NCI-H446 treated with DMSO at 0.1 percent for 48 hours (cell line): ENCODE measurements at regions not wholly inside any gene's neighbourhood (a gene's known extent, or its start where the extent isn't known, plus 50 kb on each side); places are given as distances from the start of the nearest gene placed in this dataset.

Source experiments
- DNase-seq: peaks from one replicate; lab custom pipeline; 2025; lab: John Stamatoyannopoulos, UW

DNA sequence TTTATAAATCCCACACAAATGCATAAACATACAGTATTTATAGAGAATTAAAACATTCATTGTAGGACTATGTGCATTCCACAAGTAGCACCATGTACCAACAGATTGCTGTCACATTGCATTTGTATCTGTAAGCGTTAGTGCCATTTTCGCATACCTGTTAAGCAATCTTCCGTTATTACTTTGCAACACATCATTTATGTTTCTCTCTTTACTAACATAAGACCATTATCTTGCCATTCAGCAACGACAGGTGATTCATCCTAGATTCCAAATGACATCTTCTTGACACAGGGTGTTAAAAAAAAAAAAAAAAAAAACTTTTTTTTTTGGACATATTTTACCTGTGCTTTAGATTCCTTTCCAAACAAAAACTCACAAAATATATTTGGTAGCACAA, 511.8 kb downstream of the ELAVL2 start:
- no peak for DNase-seq

DNA sequence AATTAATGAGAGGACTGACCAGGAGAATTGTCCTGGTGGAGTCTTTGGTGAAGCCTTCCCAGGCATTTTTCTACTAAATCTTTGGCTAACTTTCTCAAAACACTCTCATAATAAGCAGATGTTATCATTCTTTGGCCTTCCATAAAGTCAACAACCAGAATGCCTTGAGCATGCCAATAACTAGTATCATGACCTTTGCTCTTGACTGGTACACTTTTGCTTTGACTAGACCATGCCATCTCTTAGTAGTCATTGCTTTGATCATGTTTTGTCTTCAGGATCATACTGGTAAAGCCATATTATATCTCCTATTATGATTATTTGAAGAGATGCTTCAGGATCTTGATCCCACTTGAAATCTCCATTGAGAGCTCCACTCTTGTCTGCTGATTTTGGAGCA, 506.9 kb downstream of the ELAVL2 start:
- no peak for DNase-seq

- no peak for DNase-seq
Measured at GRCh38 chr9:23321049-23321448, 505.0 kb downstream of the ELAVL2 start.

- DNase-seq: no peak
Measured at GRCh38 chr9:23322392-23322791, 503.6 kb downstream of the ELAVL2 start.

DNA sequence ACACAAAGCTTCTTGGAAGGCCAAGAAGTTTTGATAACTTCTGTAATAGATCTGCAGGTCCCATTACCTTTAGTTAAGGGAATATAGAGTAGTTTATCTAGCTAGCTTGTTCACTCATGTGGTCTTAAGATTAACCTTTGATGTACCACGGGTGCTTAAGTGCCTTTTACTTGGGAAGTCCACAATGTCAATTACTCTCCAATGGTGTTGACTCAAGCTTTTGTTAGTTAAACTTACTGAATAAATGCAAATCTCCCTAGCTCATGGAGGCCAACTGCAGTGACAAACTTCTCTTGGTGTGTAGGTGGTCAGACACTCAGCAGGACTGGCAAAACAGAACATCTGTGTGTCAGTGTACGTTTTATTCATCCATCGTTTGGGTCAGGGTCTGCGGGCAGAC, 501.5 kb downstream of the ELAVL2 start:
- no peak for DNase-seq

- no peak for DNase-seq
Measured at GRCh38 chr9:23326597-23326996, 499.4 kb downstream of the ELAVL2 start.

DNA sequence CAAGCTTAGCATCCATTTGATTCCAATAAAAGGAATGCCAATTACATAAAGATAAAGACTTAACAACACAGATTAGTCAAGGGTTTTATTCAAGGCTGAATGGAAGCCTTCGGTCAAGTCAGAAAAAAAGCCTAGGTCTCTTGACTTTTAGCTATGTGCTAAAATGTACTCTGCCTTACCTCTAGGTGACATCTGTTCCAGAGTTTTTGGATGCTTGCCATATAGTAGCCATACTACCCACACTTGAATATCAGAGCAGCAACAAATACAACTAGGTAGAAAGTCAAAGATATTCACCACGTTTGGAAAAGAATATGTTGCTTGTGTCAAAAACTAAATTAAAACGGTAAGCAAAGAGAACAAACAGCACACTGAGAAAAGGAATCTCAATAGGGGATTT, 484.7 kb downstream of the ELAVL2 start:
- DNase-seq: peak; percentile 19

- peak; percentile 39 for DNase-seq
Measured at GRCh38 chr9:23342291-23342690, 483.7 kb downstream of the ELAVL2 start.

DNA sequence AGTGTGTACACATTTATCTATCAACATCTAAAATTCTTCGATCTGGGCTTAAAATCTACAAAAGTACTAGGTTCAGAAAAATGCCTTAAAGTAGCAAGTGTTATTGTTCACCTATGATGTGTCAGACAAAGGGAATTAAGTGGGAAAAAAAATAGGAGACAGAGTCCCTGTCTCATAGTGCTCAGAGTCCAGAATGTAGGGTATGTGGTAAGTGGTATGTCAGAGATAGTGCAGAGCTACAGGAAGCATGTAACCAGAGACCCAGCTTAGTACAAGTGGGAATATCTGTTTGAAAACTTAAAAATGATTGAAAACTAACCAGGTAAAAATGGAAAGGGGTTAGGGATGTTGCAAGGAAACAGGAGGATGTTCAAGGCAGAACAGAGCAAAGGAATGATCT, 482.8 kb downstream of the ELAVL2 start:
- DNase-seq: no peak

DNA sequence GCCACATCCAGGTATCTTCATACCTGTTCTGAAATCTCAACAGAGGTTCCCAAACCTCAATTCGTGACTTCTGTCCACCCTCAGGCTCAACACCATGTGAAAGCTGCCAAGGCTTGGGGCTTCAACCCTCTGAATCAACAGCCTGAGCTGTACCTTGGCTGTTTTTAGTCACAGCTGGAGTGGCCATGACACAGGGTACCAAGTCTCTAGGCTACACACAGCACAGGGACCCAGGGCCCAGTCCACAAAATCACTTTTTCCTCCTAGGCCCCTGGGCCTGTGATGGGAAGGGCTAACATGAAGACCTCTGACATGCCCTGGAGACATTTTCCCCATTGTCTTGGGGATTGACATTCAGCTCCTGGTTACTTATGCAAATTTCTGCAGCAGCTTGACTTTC, 464.9 kb downstream of the ELAVL2 start:
- DNase-seq: no peak

DNA sequence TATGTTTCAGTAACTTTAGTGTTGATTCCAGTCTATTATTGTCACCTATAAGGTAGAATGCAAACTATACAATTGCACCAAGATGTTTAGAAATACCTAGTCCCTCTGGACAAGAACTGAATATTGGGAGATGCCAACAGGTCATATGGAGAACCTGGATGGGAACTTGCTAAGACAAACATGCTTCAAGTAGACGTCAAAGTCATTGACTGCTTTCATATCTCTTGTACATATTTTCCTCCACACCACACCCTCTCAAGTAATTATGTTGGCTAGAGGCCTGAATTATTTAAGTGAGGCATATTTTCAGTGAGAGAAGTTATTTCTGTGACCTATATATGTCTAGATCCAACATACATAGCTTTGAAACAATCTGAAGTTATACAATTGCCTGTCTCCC, 453.3 kb downstream of the ELAVL2 start:
- no peak for DNase-seq

GRCh38 chr9:23375511-23375910, 450.5 kb downstream of the ELAVL2 start:
- no peak for DNase-seq

DNA sequence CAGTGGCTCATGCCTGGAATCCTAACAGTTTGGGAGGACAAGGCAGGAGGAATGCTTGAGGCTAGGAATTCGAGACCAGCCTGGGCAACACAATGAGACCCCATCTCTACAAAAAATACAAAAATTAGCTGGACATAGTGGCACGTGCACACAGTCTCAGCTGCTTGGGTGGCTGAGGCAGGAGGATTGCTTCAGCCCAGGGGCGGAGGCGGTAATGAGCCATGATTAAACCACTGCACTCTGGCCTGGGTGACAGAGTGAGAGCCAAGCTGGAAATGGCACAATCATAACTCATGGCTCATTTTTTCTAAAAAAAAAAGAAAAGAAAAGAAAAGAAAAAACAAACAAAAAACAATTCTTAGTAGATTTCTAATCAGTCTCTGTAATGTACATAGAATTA, 446.2 kb downstream of the ELAVL2 start:
- no peak for DNase-seq

GRCh38 chr9:23380821-23381220, 445.2 kb downstream of the ELAVL2 start:
- DNase-seq: no peak

GRCh38 chr9:23382418-23382817, 443.6 kb downstream of the ELAVL2 start:
- DNase-seq: no peak

GRCh38 chr9:23394189-23394588, 431.9 kb downstream of the ELAVL2 start:
- no peak for DNase-seq

DNA sequence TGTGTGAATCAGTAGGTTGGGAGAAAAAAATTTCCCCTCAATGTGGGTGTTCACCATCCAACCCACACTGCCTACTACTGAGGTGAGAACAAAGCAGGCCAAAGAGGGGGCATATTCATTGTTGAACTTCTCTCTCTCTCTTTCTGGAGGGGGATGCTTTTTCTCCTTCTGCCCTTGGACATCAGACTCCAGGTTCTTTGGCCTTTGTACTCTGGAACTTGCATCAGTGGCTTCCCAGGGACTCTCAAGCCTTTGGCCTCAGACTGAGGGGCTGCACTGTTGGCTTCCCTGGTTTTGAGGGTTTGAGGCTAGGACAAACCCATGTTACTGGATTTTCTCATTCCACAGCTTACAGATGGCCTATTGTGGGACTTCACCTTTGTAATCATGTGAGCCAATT, 417.2 kb downstream of the ELAVL2 start:
- no peak for DNase-seq

DNA sequence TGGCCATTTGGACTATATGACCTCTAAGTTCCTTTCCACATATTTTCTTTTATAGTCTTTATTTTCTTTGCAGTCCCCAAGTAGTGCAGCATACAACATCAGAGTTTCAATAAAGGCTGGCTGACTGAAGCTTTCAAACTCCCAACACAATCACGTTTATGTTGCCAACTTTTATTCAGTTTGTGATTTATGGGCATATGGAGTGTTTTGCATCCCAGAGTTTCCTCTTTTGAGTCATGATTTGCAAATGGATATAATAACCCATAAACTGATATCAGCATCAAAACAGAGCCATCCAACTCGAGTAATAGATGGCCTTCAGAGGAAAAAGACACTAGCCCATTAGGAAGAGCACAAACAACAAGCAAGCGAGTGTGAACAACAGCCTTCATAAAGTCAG, 414.0 kb downstream of the ELAVL2 start:
- peak; percentile 91 for DNase-seq

DNA sequence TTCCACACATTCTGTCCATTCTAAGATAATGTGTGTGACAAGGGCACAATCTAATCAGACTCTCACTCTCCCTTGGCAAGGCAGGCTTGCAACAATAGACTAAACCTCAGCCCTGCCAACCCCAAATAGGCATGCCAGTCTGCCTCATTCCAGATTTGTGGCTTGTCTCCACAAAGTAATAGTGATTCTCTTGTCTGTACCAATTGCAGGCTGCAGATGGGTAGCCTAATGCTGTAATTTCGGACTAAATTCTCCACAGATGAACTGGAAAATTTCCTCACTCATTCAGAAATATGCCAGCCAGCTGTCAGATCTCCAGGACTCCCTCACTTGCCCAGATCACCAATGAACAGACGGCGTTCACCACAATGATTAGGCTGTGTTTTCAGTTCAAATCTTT, 413.6 kb downstream of the ELAVL2 start:
- peak; percentile 99 for DNase-seq

GRCh38 chr9:23413541-23413940, 412.5 kb downstream of the ELAVL2 start:
- peak; percentile 71 for DNase-seq

DNA sequence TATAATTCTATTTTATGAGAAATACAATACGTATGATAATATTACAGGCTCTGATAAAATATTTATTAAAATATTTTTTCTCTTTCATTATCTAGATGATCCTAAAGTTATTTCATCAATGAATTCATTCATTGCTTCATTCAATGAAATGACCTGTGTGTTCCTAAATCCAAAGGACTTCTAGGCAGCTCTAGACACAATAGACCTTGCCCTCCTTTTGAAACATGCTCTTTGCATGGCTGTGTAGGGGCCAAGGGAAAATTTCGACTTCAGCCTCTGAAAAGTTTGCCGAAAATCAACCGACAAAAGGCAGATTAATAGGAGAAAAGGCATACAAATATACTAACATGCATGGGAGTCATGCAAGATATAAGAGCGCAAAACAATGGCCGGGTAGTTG, 402.0 kb downstream of the ELAVL2 start:
- no peak for DNase-seq

DNA sequence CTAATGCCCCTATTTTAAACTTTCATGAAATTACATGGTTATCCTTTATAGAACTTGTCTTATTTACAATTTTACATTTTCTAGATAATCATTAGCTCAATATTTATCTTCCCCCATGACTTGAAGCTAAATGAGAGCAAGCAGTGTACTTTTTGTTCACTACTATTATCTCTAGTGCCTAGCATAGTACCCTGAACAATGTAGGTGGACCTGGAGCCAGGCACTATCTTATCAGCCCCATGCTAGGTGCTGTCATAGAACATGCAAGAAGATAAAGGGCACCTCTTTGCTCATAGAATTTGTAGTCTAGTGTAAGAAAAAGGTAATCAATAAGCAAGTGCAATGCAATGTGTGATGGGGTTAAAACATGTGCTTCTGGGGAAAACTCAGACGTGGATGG, 399.9 kb downstream of the ELAVL2 start:
- DNase-seq: no peak

GRCh38 chr9:23431459-23431858, 394.6 kb downstream of the ELAVL2 start:
- peak; percentile 99 for DNase-seq

GRCh38 chr9:23434654-23435053, 391.4 kb downstream of the ELAVL2 start:
- DNase-seq: no peak

DNA sequence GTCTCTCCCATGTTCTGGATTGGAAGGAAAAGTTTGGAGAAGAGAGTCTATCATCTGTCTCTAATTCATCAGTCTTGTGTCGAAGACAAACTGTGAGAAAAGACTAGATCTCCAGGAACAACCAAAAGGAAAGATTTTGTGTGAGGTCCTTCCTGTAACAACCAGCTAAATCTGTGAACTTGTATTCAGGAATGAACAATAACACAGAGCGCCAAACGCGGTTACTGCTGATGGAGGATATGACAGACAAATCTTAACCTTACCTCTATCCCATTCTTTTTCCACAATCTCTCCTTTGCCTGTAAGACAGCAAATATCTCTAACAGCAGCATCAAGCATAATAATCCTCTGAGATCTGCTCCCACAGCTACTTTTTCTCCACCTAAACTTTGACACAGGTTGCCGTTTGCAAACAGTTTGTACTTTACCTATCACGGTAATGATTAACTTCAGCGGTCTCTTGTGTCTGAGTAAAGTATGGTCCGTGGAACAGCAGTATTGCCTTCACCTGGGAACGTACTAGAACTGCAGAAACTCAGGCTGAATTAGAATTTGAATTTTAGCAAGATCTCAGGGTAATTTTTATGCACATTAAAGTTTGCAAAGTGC, 387.6 kb downstream of the ELAVL2 start:
- DNase-seq: no peak
